GM19467 (cell line): ENCODE measurements at regions not wholly inside any gene's neighbourhood (a gene's known extent, or its start where the extent isn't known, plus 50 kb on each side); places are given as distances from the start of the nearest gene placed in this dataset.
"Not testable (repeated sequence)": the region's sequence is repeated elsewhere in the genome, so short reads cannot be mapped to it uniquely, and the experiment has no call there.

Experiments used
- ATAC-seq: cut with Tn5 transposase; IDR thresholded peaks from one replicate; pipeline ENCODE4 v1.9.1; 2021; ENCODE audit warnings: mild to moderate bottlenecking, moderate library complexity; ENCODE audit not compliant: unreplicated experiment

- ATAC-seq, result no peak
Observed at GRCh38 chr9:16052757-16053530, 500.1 kb downstream of the CCDC171 start.

- no peak for ATAC-seq
Observed at GRCh38 chr9:16057541-16057940, 504.7 kb downstream of the CCDC171 start.

GRCh38 chr9:16058131-16058549 is 505.3 kb downstream of the CCDC171 start:
- ATAC-seq, result no peak

GRCh38 chr9:16060436-16061129 is 507.7 kb downstream of the CCDC171 start:
- no peak for ATAC-seq

- ATAC-seq, result no peak
Observed at GRCh38 chr9:16062542-16063240, 509.8 kb downstream of the CCDC171 start.

- no peak for ATAC-seq
Observed at GRCh38 chr9:16063241-16063591, 510.4 kb downstream of the CCDC171 start.

GRCh38 chr9:16064771-16065170 is 511.9 kb downstream of the CCDC171 start:
- ATAC-seq, result no peak

- ATAC-seq, result not testable (repeated sequence)
Observed at GRCh38 chr9:16066201-16066600, 513.4 kb downstream of the CCDC171 start.

GRCh38 chr9:16068476-16068875 is 515.6 kb downstream of the CCDC171 start:
- no peak for ATAC-seq

GRCh38 chr9:16069249-16069648 is 516.4 kb downstream of the CCDC171 start:
- no peak for ATAC-seq

GRCh38 chr9:16069671-16070454 is 517.0 kb downstream of the CCDC171 start:
- no peak for ATAC-seq

GRCh38 chr9:16070455-16071145 is 517.8 kb downstream of the CCDC171 start:
- no peak for ATAC-seq

GRCh38 chr9:16071400-16071799 is 518.6 kb downstream of the CCDC171 start:
- no peak for ATAC-seq

GRCh38 chr9:16074963-16075362 is 522.1 kb downstream of the CCDC171 start:
- no peak for ATAC-seq

- ATAC-seq, result no peak
Observed at GRCh38 chr9:16075696-16076095, 522.9 kb downstream of the CCDC171 start.

GRCh38 chr9:16076511-16076910 is 523.7 kb downstream of the CCDC171 start:
- ATAC-seq, result no peak

- no peak for ATAC-seq
Observed at GRCh38 chr9:16082796-16083195, 530.0 kb downstream of the CCDC171 start.

GRCh38 chr9:16085167-16085726 is 532.4 kb downstream of the CCDC171 start:
- no peak for ATAC-seq

GRCh38 chr9:16090907-16091629 is 538.2 kb downstream of the CCDC171 start:
- no peak for ATAC-seq
